H1 (cell line): ENCODE measurements at regions not wholly inside any gene's neighbourhood (a gene's known extent, or its start where the extent isn't known, plus 50 kb on each side); places are given as distances from the start of the nearest gene placed in this dataset.

Source experiments
- CTCF ChIA-PET: fragments of 300-600 bp; sonication (Branson Sonifier 250); formaldehyde crosslinking; loops from one replicate; lab custom pipeline; 2021; ENCODE audit not compliant: partially characterized antibody; lab: Charles Lee
- POLR2A ChIA-PET: fragments of 300-600 bp; sonication (Branson Sonifier 250); formaldehyde crosslinking; loops from one replicate; lab custom pipeline; 2021; ENCODE audit warnings: inconsistent platforms; ENCODE audit not compliant: partially characterized antibody; lab: Charles Lee
- DNase-seq, 2 experiments: peaks; one replicate each; pipeline versions ENCODE4 v3.0.0 to v3.0.0-alpha.2; 2010 to 2022; ENCODE audit warnings: low spot score in 2 of 2, low read depth in 1 of 2, mixed read lengths in 1 of 2
- FAIRE-seq: peaks from 2 replicates; lab custom pipeline; 2011; peaks lifted over from hg19 to GRCh38; lab: Jason Lieb, UNC
- H2AFZ ChIP-seq: 2 replicates; pipeline ENCODE4 v1.8.1; 2012; ENCODE audit warnings: low read length, inconsistent platforms
- H2AK5ac ChIP-seq: 2 replicates; pipeline ENCODE4 v1.6.1; 2013; ENCODE audit warnings: low read depth, low read length
- H2BK120ac ChIP-seq: replicated peaks from 2 replicates; pipeline ENCODE3; 2013; ENCODE audit warnings: low read depth, low read length, inconsistent platforms
- H2BK12ac ChIP-seq: 2 replicates; pipeline ENCODE4 v1.6.1; 2013; ENCODE audit warnings: low read depth, low read length
- H2BK15ac ChIP-seq: 2 replicates; pipeline ENCODE4 v1.6.1; 2013; ENCODE audit warnings: low read length
- H2BK20ac ChIP-seq: 2 replicates; pipeline ENCODE4 v1.6.1; 2013; ENCODE audit warnings: low read length
- H2BK5ac ChIP-seq: 2 replicates; pipeline ENCODE4 v1.6.1; 2013; ENCODE audit warnings: low read depth, low read length
- H3K14ac ChIP-seq: 2 replicates; pipeline ENCODE4 v1.6.1; 2013; ENCODE audit warnings: inconsistent platforms; ENCODE audit not compliant: insufficient read length
- H3K18ac ChIP-seq: 2 replicates; pipeline ENCODE4 v1.6.1; 2013; ENCODE audit warnings: low read length; ENCODE audit errors: extremely low read depth
- H3K23ac ChIP-seq: 2 replicates; pipeline ENCODE4 v1.6.1; 2013; ENCODE audit warnings: inconsistent platforms; ENCODE audit not compliant: insufficient read length
- H3K23me2 ChIP-seq: 2 replicates; pipeline ENCODE4 v1.6.1; 2013; ENCODE audit warnings: low read depth, low read length
- H3K27ac ChIP-seq: 2 replicates; pipeline ENCODE4 v1.6.1; 2011; ENCODE audit warnings: low read depth, low read length, inconsistent platforms
- H3K27me3 ChIP-seq, 4 experiments: replicated peaks in 1 of 4; 1 replicate in 1 of 4; 2 replicates in 3 of 4; pipeline versions ENCODE4 v1.6.1 to v1.8.1; 2011 to 2013; ENCODE audit warnings: low read length in 3 of 4, mild to moderate bottlenecking in 3 of 4, inconsistent platforms in 2 of 4, mixed read lengths in 2 of 4, moderate library complexity in 1 of 4; ENCODE audit not compliant: control insufficient read depth in 3 of 4, insufficient read depth in 3 of 4; ENCODE audit errors: extremely low read depth in 1 of 4
- H3K36me3 ChIP-seq, 4 experiments: 2 replicates each; pipeline versions ENCODE4 v1.6.1 to v1.8.1; 2011 to 2013; ENCODE audit warnings: mild to moderate bottlenecking in 4 of 4, low read length in 3 of 4, moderate library complexity in 2 of 4, control low read depth in 1 of 4, inconsistent platforms in 1 of 4; ENCODE audit not compliant: insufficient read depth in 4 of 4, control insufficient read depth in 2 of 4
- H3K4ac ChIP-seq: replicated peaks from 2 replicates; pipeline ENCODE3; 2013; ENCODE audit warnings: low read length, low read depth, mixed read lengths, inconsistent platforms; ENCODE audit not compliant: insufficient read length
- H3K4me1 ChIP-seq, 4 experiments: replicated peaks in 1 of 4; 1 replicate in 1 of 4; 2 replicates in 3 of 4; pipeline versions ENCODE4 v1.6.1 to v1.8.1; 2011 to 2013; ENCODE audit warnings: low read length in 3 of 4, inconsistent platforms in 2 of 4, mixed read lengths in 1 of 4; ENCODE audit not compliant: insufficient read depth in 4 of 4, control insufficient read depth in 3 of 4
- H3K4me2 ChIP-seq, 2 experiments: 2 replicates each; pipeline versions ENCODE4 v1.6.1 to v1.8.1; 2011 to 2013; ENCODE audit warnings: low read depth in 2 of 2, low read length in 2 of 2, control low read depth in 1 of 2, inconsistent platforms in 1 of 2, mild to moderate bottlenecking in 1 of 2; ENCODE audit not compliant: insufficient read depth in 1 of 2
- H3K4me3 ChIP-seq, 4 experiments: fragments of 200-600, 300-600 bp in 1 of 4; sonication (generic), shearing (Covaris generic), sonication (Bioruptor Twin) in 1 of 4; 2 replicates each; pipeline versions ENCODE4 v1.5.1 to v1.8.1; 2011 to 2016; ENCODE audit warnings: low read length in 4 of 4, low read depth in 3 of 4, control low read depth in 2 of 4, inconsistent platforms in 2 of 4, mild to moderate bottlenecking in 2 of 4, mixed read lengths in 1 of 4, moderate library complexity in 1 of 4; ENCODE audit not compliant: insufficient read depth in 2 of 4; ENCODE audit errors: extremely low read depth in 1 of 4
- H3K56ac ChIP-seq: replicated peaks from 2 replicates; pipeline ENCODE3; 2013; ENCODE audit warnings: low read depth, mild to moderate bottlenecking, mixed read lengths, low read length, inconsistent platforms; ENCODE audit not compliant: insufficient read length
- H3K79me1 ChIP-seq: 2 replicates; pipeline ENCODE4 v1.6.1; 2013; ENCODE audit warnings: low read depth, low read length, control low read depth
- H3K79me2 ChIP-seq, 2 experiments: 2 replicates each; pipeline versions ENCODE4 v1.6.1 to v1.8.1; 2012 to 2013; ENCODE audit warnings: low read length in 2 of 2, mild to moderate bottlenecking in 2 of 2, inconsistent platforms in 1 of 2; ENCODE audit not compliant: insufficient read depth in 2 of 2, control insufficient read depth in 1 of 2
- H3K9ac ChIP-seq, 4 experiments: replicated peaks in 1 of 4; 1 replicate in 1 of 4; 2 replicates in 3 of 4; pipeline versions ENCODE4 v1.6.1 to v1.8.1; 2011 to 2013; ENCODE audit warnings: low read depth in 3 of 4, low read length in 3 of 4, control low read depth in 2 of 4, mild to moderate bottlenecking in 2 of 4, moderate library complexity in 2 of 4, inconsistent platforms in 1 of 4; ENCODE audit errors: extremely low read depth in 1 of 4
- H3K9me3 ChIP-seq, 2 experiments: 2 replicates each; pipeline versions ENCODE4 v1.6.1 to v1.8.1; 2012 to 2013; ENCODE audit warnings: mild to moderate bottlenecking in 2 of 2, moderate library complexity in 2 of 2, control low read depth in 1 of 2, inconsistent platforms in 1 of 2, low read depth in 1 of 2, low read length in 1 of 2, mixed read lengths in 1 of 2; ENCODE audit not compliant: insufficient read depth in 2 of 2
- H4K20me1 ChIP-seq, 2 experiments: replicated peaks in 1 of 2; 2 replicates each; pipeline versions ENCODE3 to v1.8.1; 2011 to 2013; ENCODE audit warnings: inconsistent platforms in 2 of 2, low read length in 2 of 2, mild to moderate bottlenecking in 1 of 2; ENCODE audit not compliant: insufficient read depth in 2 of 2, control insufficient read depth in 1 of 2
- H4K5ac ChIP-seq: 2 replicates; pipeline ENCODE4 v1.6.1; 2013; ENCODE audit warnings: low read length, low read depth, mixed read lengths, inconsistent platforms; ENCODE audit not compliant: insufficient read length
- H4K8ac ChIP-seq: 2 replicates; pipeline ENCODE4 v1.8.0; 2013; ENCODE audit warnings: mild to moderate bottlenecking, moderate library complexity, low read length, inconsistent platforms; ENCODE audit not compliant: insufficient read depth; ENCODE audit errors: extremely low read depth
- H4K91ac ChIP-seq: replicated peaks from 2 replicates; pipeline ENCODE3; 2013; ENCODE audit warnings: low read length, mixed read lengths, inconsistent platforms; ENCODE audit not compliant: insufficient read length
- CREB1 ChIP-seq: IDR thresholded peaks from 2 replicates; pipeline ENCODE4 v1.6.1; 2012; ENCODE audit warnings: inconsistent platforms
- HDAC2 ChIP-seq, 2 experiments: fragments of 300-600 bp in 1 of 2; sonication (generic) in 1 of 2; IDR thresholded peaks; 2 replicates each; pipeline ENCODE4 v1.6.1; 2011 to 2012; ENCODE audit warnings: low read depth in 2 of 2, low read length in 2 of 2, mild to moderate bottlenecking in 2 of 2, moderate library complexity in 2 of 2, borderline replicate concordance in 1 of 2, inconsistent platforms in 1 of 2
- KDM4A ChIP-seq: IDR thresholded peaks from one replicate; pipeline ENCODE4 v1.7.1; 2012; ENCODE audit warnings: low read depth, mild to moderate bottlenecking, moderate library complexity, low read length, inconsistent platforms; ENCODE audit not compliant: severe bottlenecking
- RBBP5 ChIP-seq: IDR thresholded peaks from 2 replicates; pipeline ENCODE4 v1.7.1; 2012; ENCODE audit warnings: low read depth, mild to moderate bottlenecking, inconsistent platforms, low read length, moderate library complexity, borderline replicate concordance
- SAP30 ChIP-seq: fragments of 300-600 bp; sonication (generic); IDR thresholded peaks from 2 replicates; pipeline ENCODE4 v1.7.1; 2012; ENCODE audit warnings: low read length, moderate library complexity, mild to moderate bottlenecking, inconsistent platforms; ENCODE audit not compliant: insufficient read depth, insufficient replicate concordance
- WGBS, 2 experiments: shearing (Covaris generic) in 1 of 2; methylation state at CpG; one replicate each; pipeline versions ENCODE4 v1.1.6 to v1.1.7; 2013 to 2015; ENCODE audit warnings: low lambda C conversion rate in 2 of 2, mixed read lengths in 2 of 2, inconsistent platforms in 1 of 2, low coverage in 1 of 2, missing lambda C conversion rate in 1 of 2; ENCODE audit not compliant: insufficient replicate concordance in 2 of 2, insufficient coverage in 1 of 2, insufficient read length in 1 of 2; ENCODE audit errors: extremely low coverage in 1 of 2, missing lambda C conversion rate in 1 of 2; 5-methylcytosine and 5-hydroxymethylcytosine counted together
- TF ChIP-seq, protein P1 (sequence below): IDR thresholded peaks from 2 replicates; pipeline ENCODE4 v1.6.1; 2012; ENCODE audit warnings: low read length, inconsistent platforms

- H3K9ac ChIP-seq: no peak overlapping the region
- no peak overlapping the region for H3K14ac ChIP-seq
- H3K79me2 ChIP-seq: no peaks in the 10 kb centered on the region
- H4K91ac ChIP-seq: no peak overlapping the region
- no peak overlapping the region for H2BK5ac ChIP-seq
- H2BK15ac ChIP-seq: no peak overlapping the region
- H4K8ac ChIP-seq: no peak overlapping the region
- no peak overlapping the region for H4K5ac ChIP-seq
- 83% methylated on average over 1 of the region's 1 CpG; no CpG with 5 or more reads in 1 of the 2 experiments for WGBS, 2 experiments
- FAIRE-seq (no peak), DNase-seq (no peak)
- H2BK120ac ChIP-seq: no peak overlapping the region
- H2BK20ac ChIP-seq: no peak overlapping the region
- no peaks in the 10 kb centered on the region for H3K23me2 ChIP-seq
- no peak overlapping the region for H2AK5ac ChIP-seq
- no peak overlapping the region for H3K23ac ChIP-seq
- TF ChIP-seq CREB1 (no peak), SAP30 (no peak), KDM4A (no peak), HDAC2 (IDR thresholded peaks at IDR 0.05; ENCODE audit: borderline replicate concordance in 1 of 2, low read depth in 2 of 2, low read length in 2 of 2) (no peak), RBBP5 (no peak)
- TF ChIP-seq, protein P1, sequence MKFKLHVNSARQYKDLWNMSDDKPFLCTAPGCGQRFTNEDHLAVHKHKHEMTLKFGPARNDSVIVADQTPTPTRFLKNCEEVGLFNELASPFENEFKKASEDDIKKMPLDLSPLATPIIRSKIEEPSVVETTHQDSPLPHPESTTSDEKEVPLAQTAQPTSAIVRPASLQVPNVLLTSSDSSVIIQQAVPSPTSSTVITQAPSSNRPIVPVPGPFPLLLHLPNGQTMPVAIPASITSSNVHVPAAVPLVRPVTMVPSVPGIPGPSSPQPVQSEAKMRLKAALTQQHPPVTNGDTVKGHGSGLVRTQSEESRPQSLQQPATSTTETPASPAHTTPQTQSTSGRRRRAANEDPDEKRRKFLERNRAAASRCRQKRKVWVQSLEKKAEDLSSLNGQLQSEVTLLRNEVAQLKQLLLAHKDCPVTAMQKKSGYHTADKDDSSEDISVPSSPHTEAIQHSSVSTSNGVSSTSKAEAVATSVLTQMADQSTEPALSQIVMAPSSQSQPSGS: no peak
- H3K4me2 ChIP-seq: no peak overlapping the region
- H2AFZ ChIP-seq: no peak overlapping the region
- no peaks in the 10 kb centered on the region for H3K36me3 ChIP-seq
- H3K27ac ChIP-seq: no peak overlapping the region
- H3K4ac ChIP-seq: no peak overlapping the region
- no peak overlapping the region for H3K18ac ChIP-seq
- ChIA-PET POLR2A (no interaction called here), CTCF (interaction anchor here (0.7 to 1.7 kb wide), 3 partner anchors 8 to 195 kb away, joined by 3 to 4 read pairs (median 4); no protein-coding TSS in a partner anchor)
- no peaks in the 10 kb centered on the region for H3K79me1 ChIP-seq
- H3K4me1 ChIP-seq: no peaks in the 10 kb centered on the region
- H3K9me3 ChIP-seq: peaks cover 0 to 6% of the 10 kb centered on the region in 2 experiments; a peak in 1 of 4 replicates
- no peak overlapping the region for H3K56ac ChIP-seq
- H3K27me3 ChIP-seq: no peaks in the 10 kb centered on the region
- H3K4me3 ChIP-seq: no peak overlapping the region
- H2BK12ac ChIP-seq: no peak overlapping the region
- H4K20me1 ChIP-seq: no peaks in the 10 kb centered on the region
These were observed 72.8 kb downstream of the ETS2 start for GRCh38 chr21:38878379-38879179.
